MM.1S (cell line): ENCODE measurements at regions not wholly inside any gene's neighbourhood (a gene's known extent, or its start where the extent isn't known, plus 50 kb on each side); places are given as distances from the start of the nearest gene placed in this dataset.
"Not testable (repeated sequence)": the region's sequence is repeated elsewhere in the genome, so short reads cannot be mapped to it uniquely, and the experiment has no call there.

Experiments
- DNase-seq: peaks from one replicate; pipeline ENCODE4 v3.0.0-alpha.2; 2015
- H2AFZ ChIP-seq: fragments of 300-600 bp; sonication (generic); 2 replicates; pipeline ENCODE4 v1.6.0; 2016; ENCODE audit warnings: antibody characterized with exemption, low read length
- H3F3A ChIP-seq: fragments of 300-600 bp; sonication (generic); 2 replicates; pipeline ENCODE4 v1.6.1; 2016; ENCODE audit warnings: mild to moderate bottlenecking, antibody characterized with exemption, low read length, moderate library complexity, mixed read lengths; ENCODE audit not compliant: insufficient read depth
- H3K27ac ChIP-seq: fragments of 300-600 bp; sonication (generic); 2 replicates; pipeline ENCODE4 v1.5.1; 2016; ENCODE audit warnings: mild to moderate bottlenecking, low read length
- H3K27me3 ChIP-seq: fragments of 300-600 bp; sonication (generic); replicated peaks from 2 replicates; pipeline ENCODE4 v1.6.0; 2016; ENCODE audit warnings: low read length; ENCODE audit not compliant: insufficient read depth
- H3K36me3 ChIP-seq: fragments of 300-600 bp; sonication (generic); replicated peaks from 2 replicates; pipeline ENCODE4 v1.6.1; 2016; ENCODE audit warnings: mild to moderate bottlenecking, low read length, mixed read lengths; ENCODE audit not compliant: insufficient read depth
- H3K4me1 ChIP-seq: fragments of 300-600 bp; sonication (generic); 2 replicates; pipeline ENCODE4 v1.6.1; 2016; ENCODE audit warnings: low read length, mixed read lengths
- H3K4me2 ChIP-seq: fragments of 300-600 bp; sonication (generic); 2 replicates; pipeline ENCODE4 v1.6.0; 2016; ENCODE audit warnings: low read depth, low read length
- H3K4me3 ChIP-seq: fragments of 300-600 bp; sonication (generic); 2 replicates; pipeline ENCODE4 v1.5.1; 2016; ENCODE audit warnings: low read length, mixed read lengths
- H3K79me2 ChIP-seq: fragments of 300-600 bp; sonication (generic); 2 replicates; pipeline ENCODE4 v1.6.1; 2016; ENCODE audit warnings: mixed run types, low read length, mixed read lengths
- H3K9ac ChIP-seq: fragments of 300-600 bp; sonication (generic); 2 replicates; pipeline ENCODE4 v1.6.1; 2016; ENCODE audit warnings: low read length, mixed read lengths
- H3K9me2 ChIP-seq: fragments of 300-600 bp; sonication (generic); replicated peaks from 2 replicates; pipeline ENCODE4 v1.6.1; 2016; ENCODE audit warnings: mild to moderate bottlenecking, low read length, mixed read lengths; ENCODE audit not compliant: insufficient read depth
- H3K9me3 ChIP-seq: fragments of 300-600 bp; sonication (generic); replicated peaks from 2 replicates; pipeline ENCODE4 v1.6.1; 2016; ENCODE audit warnings: mild to moderate bottlenecking, low read length, mixed read lengths; ENCODE audit not compliant: insufficient read depth
- H4K20me1 ChIP-seq: fragments of 300-600 bp; sonication (generic); 2 replicates; pipeline ENCODE4 v1.6.1; 2016; ENCODE audit warnings: mild to moderate bottlenecking, low read length, moderate library complexity, mixed read lengths; ENCODE audit not compliant: insufficient read depth
- CTCF ChIP-seq: fragments of 300-600 bp; sonication (generic); IDR thresholded peaks from 2 replicates; pipeline ENCODE4 v1.5.1; 2016; ENCODE audit warnings: antibody characterized with exemption, low read length, mixed read lengths
- EZH2 ChIP-seq: fragments of 300-600 bp; sonication (generic); optimal IDR thresholded peaks from 2 replicates; pipeline ENCODE3; 2017; ENCODE audit warnings: low read depth, mild to moderate bottlenecking, antibody characterized with exemption, low read length, mixed read lengths
- EZH2phosphoT487 ChIP-seq: fragments of 300-600 bp; sonication (generic); IDR thresholded peaks from 2 replicates; pipeline ENCODE4 v1.6.1; 2018; ENCODE audit warnings: antibody characterized with exemption, low read length

GRCh38 chr20:12535316-12535715, 473.5 kb upstream of the SPTLC3 start:
- Histone ChIP-seq H3K36me3 (no peaks in the 10 kb centered on the region), H3K79me2 (no peaks in the 10 kb centered on the region), H3F3A (no peaks in the 10 kb centered on the region), H3K4me3 (no peak overlapping the region), H3K4me1 (no peaks in the 10 kb centered on the region), H3K9ac (no peak overlapping the region), H3K4me2 (no peak overlapping the region), H3K27ac (no peak overlapping the region), H3K9me3 (no peaks in the 10 kb centered on the region), H3K9me2 (no peaks in the 10 kb centered on the region), H4K20me1 (no peaks in the 10 kb centered on the region), H3K27me3 (no peaks in the 10 kb centered on the region), H2AFZ (no peak overlapping the region)
- no peak for TF ChIP-seq EZH2phosphoT487
- no peak for TF ChIP-seq CTCF
- no peak for TF ChIP-seq EZH2
- DNase-seq = no peak

- Histone ChIP-seq H3K4me2 (no peak overlapping the region), H3K9me2 (no peaks in the 10 kb centered on the region), H3K9me3 (no peaks in the 10 kb centered on the region), H3K4me3 (no peak overlapping the region), H3K9ac (no peak overlapping the region), H3K27me3 (no peaks in the 10 kb centered on the region), H3K4me1 (no peaks in the 10 kb centered on the region), H3K36me3 (no peaks in the 10 kb centered on the region), H3F3A (no peaks in the 10 kb centered on the region), H3K27ac (no peak overlapping the region), H3K79me2 (no peaks in the 10 kb centered on the region), H4K20me1 (no peaks in the 10 kb centered on the region), H2AFZ (no peak overlapping the region)
- no peak for TF ChIP-seq EZH2
- no peak for TF ChIP-seq CTCF
- DNase-seq = no peak
Observed at GRCh38 chr20:12535770-12536169, 473.0 kb upstream of the SPTLC3 start.

- no peaks in the 10 kb centered on the region for H3K79me2 ChIP-seq
- H3F3A ChIP-seq = no peaks in the 10 kb centered on the region
- H3K27ac ChIP-seq = no peak overlapping the region
- H3K9me2 ChIP-seq = no peaks in the 10 kb centered on the region
- H3K36me3 ChIP-seq = no peaks in the 10 kb centered on the region
- no peak overlapping the region for H3K4me2 ChIP-seq
- no peak for TF ChIP-seq CTCF
- DNase-seq = no peak
- H3K27me3 ChIP-seq = no peaks in the 10 kb centered on the region
- H2AFZ ChIP-seq = no peak overlapping the region
- H4K20me1 ChIP-seq = no peaks in the 10 kb centered on the region
- no peaks in the 10 kb centered on the region for H3K4me1 ChIP-seq
- no peak overlapping the region for H3K4me3 ChIP-seq
- no peaks in the 10 kb centered on the region for H3K9me3 ChIP-seq
- H3K9ac ChIP-seq = no peak overlapping the region
Observed at GRCh38 chr20:12554426-12554825, 454.3 kb upstream of the SPTLC3 start.

- no peak overlapping the region for H3K9ac ChIP-seq
- H3K4me3 ChIP-seq = no peak overlapping the region
- no peaks in the 10 kb centered on the region for H4K20me1 ChIP-seq
- no peak overlapping the region for H3K27ac ChIP-seq
- H3K9me3 ChIP-seq = no peaks in the 10 kb centered on the region
- H3K9me2 ChIP-seq = no peaks in the 10 kb centered on the region
- no peak for DNase-seq
- no peak overlapping the region for H3K4me2 ChIP-seq
- no peaks in the 10 kb centered on the region for H3K4me1 ChIP-seq
- H2AFZ ChIP-seq = no peak overlapping the region
- TF ChIP-seq EZH2phosphoT487 = no peak
- TF ChIP-seq CTCF = no peak
- TF ChIP-seq EZH2 = no peak
- no peaks in the 10 kb centered on the region for H3K36me3 ChIP-seq
- no peaks in the 10 kb centered on the region for H3K79me2 ChIP-seq
- no peaks in the 10 kb centered on the region for H3F3A ChIP-seq
- no peaks in the 10 kb centered on the region for H3K27me3 ChIP-seq
Observed at GRCh38 chr20:12555369-12555768, 453.4 kb upstream of the SPTLC3 start.

- not testable (repeated sequence) for H3K4me3 ChIP-seq, H3K79me2 ChIP-seq, H4K20me1 ChIP-seq, H3K4me2 ChIP-seq, H3K9ac ChIP-seq, H2AFZ ChIP-seq, H3K9me2 ChIP-seq, H3K36me3 ChIP-seq, H3K4me1 ChIP-seq, DNase-seq, H3K27me3 ChIP-seq, H3K27ac ChIP-seq, H3F3A ChIP-seq, H3K9me3 ChIP-seq
Observed at GRCh38 chr20:12555849-12556248, 452.9 kb upstream of the SPTLC3 start.
